Right atrium auricular region (tissue), 2 donors: ENCODE measurements at regions not wholly inside any gene's neighbourhood (a gene's known extent, or its start where the extent isn't known, plus 50 kb on each side); places are given as distances from the start of the nearest gene placed in this dataset.

Experiments
- DNase-seq: peaks from one replicate; pipeline ENCODE4 v3.0.0-alpha.2; 2019; ENCODE audit warnings: low spot score
- H3K27ac ChIP-seq, 2 donors: fragments of 200-600 bp; sonication (generic); 1 replicate in 1 of 2; 2 replicates in 1 of 2; pipeline ENCODE4 v1.5.1; 2016 to 2019
- H3K27me3 ChIP-seq, 2 donors: fragments of 200-600 bp; sonication (generic); one replicate each; pipeline versions ENCODE4 v1.5.1 to v1.6.0; 2017 to 2019
- H3K36me3 ChIP-seq: fragments of 200-600 bp; sonication (generic); one replicate; pipeline ENCODE4 v1.5.1; 2016
- H3K4me1 ChIP-seq, 2 donors: fragments of 200-600 bp; sonication (generic); one replicate each; pipeline versions ENCODE4 v1.5.1 to v1.6.0; 2017 to 2019
- H3K4me3 ChIP-seq, 2 donors: fragments of 200-600 bp; sonication (generic); 1 replicate in 1 of 2; 2 replicates in 1 of 2; pipeline ENCODE4 v1.5.1; 2017 to 2019; ENCODE audit warnings: mild to moderate bottlenecking in 1 of 2, moderate library complexity in 1 of 2
- H3K9me3 ChIP-seq, 2 donors: fragments of 200-600 bp; sonication (generic); one replicate each; pipeline ENCODE4 v1.5.1; 2019
- TF ChIP-seq, protein P1 (sequence below), 2 donors: fragments of 200-600 bp; sonication (generic); IDR thresholded peaks; one replicate each; pipeline ENCODE4 v1.5.1; 2019; ENCODE audit warnings: antibody characterized with exemption in 2 of 2

GRCh38 chr5:125525356-125525755 lies 778.9 kb upstream of the ZNF608 start:
- no peak for DNase-seq
- Histone ChIP-seq H3K36me3 (no peaks in the 10 kb centered on the region), H3K27ac (no peak overlapping the region), H3K4me1 (peaks cover 0 to 10% of the 10 kb centered on the region in 2 donors), H3K27me3 (no peaks in the 10 kb centered on the region), H3K4me3 (no peak overlapping the region), H3K9me3 (no peaks in the 10 kb centered on the region)
- TF ChIP-seq, protein P1, sequence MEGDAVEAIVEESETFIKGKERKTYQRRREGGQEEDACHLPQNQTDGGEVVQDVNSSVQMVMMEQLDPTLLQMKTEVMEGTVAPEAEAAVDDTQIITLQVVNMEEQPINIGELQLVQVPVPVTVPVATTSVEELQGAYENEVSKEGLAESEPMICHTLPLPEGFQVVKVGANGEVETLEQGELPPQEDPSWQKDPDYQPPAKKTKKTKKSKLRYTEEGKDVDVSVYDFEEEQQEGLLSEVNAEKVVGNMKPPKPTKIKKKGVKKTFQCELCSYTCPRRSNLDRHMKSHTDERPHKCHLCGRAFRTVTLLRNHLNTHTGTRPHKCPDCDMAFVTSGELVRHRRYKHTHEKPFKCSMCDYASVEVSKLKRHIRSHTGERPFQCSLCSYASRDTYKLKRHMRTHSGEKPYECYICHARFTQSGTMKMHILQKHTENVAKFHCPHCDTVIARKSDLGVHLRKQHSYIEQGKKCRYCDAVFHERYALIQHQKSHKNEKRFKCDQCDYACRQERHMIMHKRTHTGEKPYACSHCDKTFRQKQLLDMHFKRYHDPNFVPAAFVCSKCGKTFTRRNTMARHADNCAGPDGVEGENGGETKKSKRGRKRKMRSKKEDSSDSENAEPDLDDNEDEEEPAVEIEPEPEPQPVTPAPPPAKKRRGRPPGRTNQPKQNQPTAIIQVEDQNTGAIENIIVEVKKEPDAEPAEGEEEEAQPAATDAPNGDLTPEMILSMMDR (IDR thresholded peaks at IDR 0.05): no peak

DNA sequence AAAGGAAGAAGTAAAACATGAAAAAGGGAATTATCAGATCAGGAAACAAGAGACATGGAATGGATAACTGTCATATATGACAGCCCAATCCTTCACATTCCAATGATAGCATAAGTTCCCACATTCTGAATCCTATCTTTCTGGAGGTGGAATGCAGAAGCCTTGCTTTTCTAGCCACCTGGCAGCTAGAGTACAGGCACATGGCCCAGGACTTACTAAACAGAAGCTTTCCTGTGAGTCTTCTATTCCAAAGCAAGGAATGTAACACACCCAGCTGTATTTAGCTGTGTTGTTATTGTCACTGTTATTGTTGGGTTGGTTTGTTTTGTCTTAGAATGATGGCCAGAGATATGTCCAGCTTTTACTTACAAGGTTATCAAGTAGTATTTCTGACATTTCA lies 780.5 kb upstream of the ZNF608 start:
- no peaks in the 10 kb centered on the region for H3K27me3 ChIP-seq
- no peak for DNase-seq
- H3K4me3 ChIP-seq: no peak overlapping the region
- no peak overlapping the region for H3K27ac ChIP-seq
- H3K36me3 ChIP-seq: no peaks in the 10 kb centered on the region
- peaks cover 0 to 10% of the 10 kb centered on the region in 2 donors for H3K4me1 ChIP-seq
- no peaks in the 10 kb centered on the region for H3K9me3 ChIP-seq
- TF ChIP-seq, protein P1 (IDR thresholded peaks at IDR 0.05): no peak

- Histone ChIP-seq H3K9me3 (peaks cover 0 to 7% of the 10 kb centered on the region in 2 donors), H3K27ac (no peak overlapping the region), H3K27me3 (no peaks in the 10 kb centered on the region), H3K4me3 (no peak overlapping the region), H3K4me1 (peaks cover 0 to 10% of the 10 kb centered on the region in 2 donors), H3K36me3 (no peaks in the 10 kb centered on the region)
- TF ChIP-seq, protein P1 (IDR thresholded peaks at IDR 0.05): no peak
- no peak for DNase-seq
These were observed 782.4 kb upstream of the ZNF608 start for GRCh38 chr5:125528881-125529280.

DNA sequence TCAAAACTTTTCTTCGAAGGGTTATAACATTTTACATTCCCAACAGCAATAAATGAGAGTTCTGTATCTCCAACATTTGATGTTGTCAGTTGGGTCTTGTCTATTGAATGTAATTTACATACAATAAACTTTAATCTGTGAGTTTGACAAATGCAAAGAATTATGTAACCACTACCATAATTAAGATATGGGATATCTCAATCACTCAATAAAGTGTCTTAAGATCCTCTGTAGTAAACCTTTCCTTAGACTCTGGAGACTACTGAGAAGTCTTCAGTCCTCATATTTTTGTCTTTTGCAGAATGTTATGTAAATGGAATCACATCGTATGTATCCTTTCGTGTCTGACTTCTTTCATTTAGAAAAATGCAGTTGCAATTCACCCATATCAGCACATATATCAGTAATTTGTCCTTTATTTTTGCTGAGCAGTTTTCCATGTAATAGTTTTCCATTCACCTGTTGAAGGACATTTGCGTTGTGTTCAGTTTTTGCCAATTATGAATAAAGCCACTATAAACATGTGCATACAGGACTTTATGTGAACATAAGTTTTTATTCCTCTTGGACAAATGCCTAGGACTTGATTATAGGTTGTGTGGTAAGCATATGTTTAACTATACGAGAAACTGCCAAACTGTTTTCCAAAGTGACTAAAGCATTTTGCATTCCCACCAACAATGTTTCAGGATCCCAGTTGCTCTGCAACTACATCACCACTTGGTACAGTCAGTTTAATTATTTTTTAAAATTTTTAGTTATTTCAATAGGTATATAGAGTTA lies 784.6 kb upstream of the ZNF608 start:
- H3K4me3 ChIP-seq: no peak overlapping the region
- H3K27ac ChIP-seq: no peak overlapping the region
- no peaks in the 10 kb centered on the region for H3K36me3 ChIP-seq
- TF ChIP-seq, protein P1 (IDR thresholded peaks at IDR 0.05): no peak
- no peaks in the 10 kb centered on the region for H3K27me3 ChIP-seq
- DNase-seq: no peak
- H3K9me3 ChIP-seq: peaks cover 0 to 7% of the 10 kb centered on the region in 2 donors
- peaks cover 0 to 10% of the 10 kb centered on the region in 2 donors for H3K4me1 ChIP-seq

- TF ChIP-seq, protein P1 (IDR thresholded peaks at IDR 0.05): no peak
- Histone ChIP-seq H3K9me3 (peaks cover 3 to 27% of the 10 kb centered on the region in 2 donors), H3K36me3 (no peaks in the 10 kb centered on the region), H3K4me1 (no peaks in the 10 kb centered on the region), H3K4me3 (no peak overlapping the region), H3K27ac (no peak overlapping the region), H3K27me3 (no peaks in the 10 kb centered on the region)
- DNase-seq: no peak
These were observed 789.7 kb upstream of the ZNF608 start for GRCh38 chr5:125536095-125536494.

DNA sequence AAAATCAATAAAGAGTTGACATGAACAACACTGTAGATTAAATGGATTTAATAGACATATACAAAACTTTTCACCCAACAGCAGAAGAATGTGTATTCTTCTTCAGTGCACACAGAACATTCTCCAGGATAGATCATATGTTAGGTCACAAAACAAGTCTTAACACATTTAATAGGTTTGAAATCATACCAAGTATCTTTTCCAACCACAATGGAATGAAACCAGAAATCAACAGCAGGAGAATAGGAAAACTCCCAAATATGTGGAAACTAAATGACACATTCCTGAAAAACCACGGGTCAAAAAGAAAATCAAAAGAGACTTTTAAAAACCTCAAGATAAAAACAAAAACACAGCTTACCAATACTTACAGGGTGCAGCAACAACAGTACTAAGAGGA lies 790.1 kb upstream of the ZNF608 start:
- H3K27me3 ChIP-seq: no peaks in the 10 kb centered on the region
- no peak overlapping the region for H3K4me3 ChIP-seq
- TF ChIP-seq, protein P1 (IDR thresholded peaks at IDR 0.05): no peak
- H3K27ac ChIP-seq: no peak overlapping the region
- peaks cover 3 to 27% of the 10 kb centered on the region in 2 donors for H3K9me3 ChIP-seq
- no peaks in the 10 kb centered on the region for H3K4me1 ChIP-seq
- no peak for DNase-seq
- H3K36me3 ChIP-seq: no peaks in the 10 kb centered on the region
